Osteocyte (in vitro differentiated cells): ENCODE measurements at regions not wholly inside any gene's neighbourhood (a gene's known extent, or its start where the extent isn't known, plus 50 kb on each side); places are given as distances from the start of the nearest gene placed in this dataset.

ENCODE experiments used
- DNase-seq: peaks from one replicate; pipeline ENCODE4 v3.0.0; 2021; ENCODE audit warnings: mixed read lengths; ENCODE audit not compliant: unreplicated experiment; ENCODE audit errors: extremely low spot score
- H3K27ac Mint-ChIP-seq: one replicate; pipeline ENCODE4 v1.8.0; 2021; ENCODE audit warnings: mild to moderate bottlenecking, mixed read lengths; ENCODE audit not compliant: unreplicated experiment
- H3K27me3 Mint-ChIP-seq: one replicate; pipeline ENCODE4 v1.8.0; 2021; ENCODE audit warnings: mixed read lengths; ENCODE audit not compliant: unreplicated experiment
- H3K36me3 Mint-ChIP-seq: one replicate; pipeline ENCODE4 v1.8.0; 2021; ENCODE audit warnings: mixed read lengths; ENCODE audit not compliant: unreplicated experiment
- H3K4me1 Mint-ChIP-seq: one replicate; pipeline ENCODE4 v1.8.0; 2021; ENCODE audit warnings: mixed read lengths; ENCODE audit not compliant: unreplicated experiment
- H3K4me3 Mint-ChIP-seq: one replicate; pipeline ENCODE4 v1.8.0; 2021; ENCODE audit warnings: mild to moderate bottlenecking, moderate library complexity, mixed read lengths; ENCODE audit not compliant: unreplicated experiment
- H3K9me3 Mint-ChIP-seq: one replicate; pipeline ENCODE4 v1.8.0; 2021; ENCODE audit warnings: mixed read lengths; ENCODE audit not compliant: unreplicated experiment
- CTCF ChIP-seq: fragments of 200-600 bp; sonication (generic); IDR thresholded peaks from 2 replicates; pipeline ENCODE4 v1.5.0; 2021; ENCODE audit warnings: antibody characterized with exemption, mild to moderate bottlenecking, moderate library complexity

DNA sequence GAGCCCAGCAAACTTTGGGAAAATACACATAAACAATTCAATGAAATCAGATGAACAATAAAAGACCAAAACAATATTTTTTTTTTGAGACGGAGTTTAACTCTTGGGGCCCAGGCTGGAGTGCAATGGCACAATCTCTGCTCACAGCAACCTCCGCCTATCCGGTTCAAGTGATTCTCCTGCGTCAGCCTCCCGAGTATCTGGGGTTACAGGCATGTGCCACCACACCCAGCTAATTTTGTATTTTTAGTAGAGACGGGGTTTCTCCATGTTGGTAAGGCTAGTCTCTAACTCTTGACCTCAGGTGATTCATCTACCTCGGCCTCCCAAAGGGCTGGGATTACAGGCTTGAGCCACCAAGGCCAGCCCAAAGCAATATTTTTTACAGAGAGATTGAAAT is 1588.5 kb downstream of the BRINP3 start:
- no peak for TF ChIP-seq CTCF
- DNase-seq, result no peak
- no peaks in the 10 kb centered on the region for H3K4me1 Mint-ChIP-seq
- peaks cover 3% of the 10 kb centered on the region for H3K27me3 Mint-ChIP-seq
- no peak overlapping the region for H3K27ac Mint-ChIP-seq
- H3K9me3 Mint-ChIP-seq, result no peaks in the 10 kb centered on the region
- H3K36me3 Mint-ChIP-seq, result no peaks in the 10 kb centered on the region
- no peak overlapping the region for H3K4me3 Mint-ChIP-seq

- TF ChIP-seq CTCF, result no peak
- Mint-ChIP-seq H3K27ac (no peak overlapping the region), H3K4me1 (no peaks in the 10 kb centered on the region), H3K9me3 (peaks cover 1% of the 10 kb centered on the region), H3K27me3 (peaks cover 3% of the 10 kb centered on the region), H3K4me3 (no peak overlapping the region), H3K36me3 (no peaks in the 10 kb centered on the region)
- DNase-seq, result no peak
Measured at GRCh38 chr1:188891958-188892357, 1585.7 kb downstream of the BRINP3 start.

GRCh38 chr1:188895611-188896010 is 1582.1 kb downstream of the BRINP3 start:
- TF ChIP-seq CTCF, result no peak
- Mint-ChIP-seq H3K4me3 (no peak overlapping the region), H3K27ac (no peak overlapping the region), H3K27me3 (peaks cover 3% of the 10 kb centered on the region), H3K36me3 (no peaks in the 10 kb centered on the region), H3K4me1 (no peaks in the 10 kb centered on the region), H3K9me3 (peaks cover 5% of the 10 kb centered on the region)
- DNase-seq, result no peak

- no peak for TF ChIP-seq CTCF
- no peaks in the 10 kb centered on the region for H3K27me3 Mint-ChIP-seq
Measured at GRCh38 chr1:188903241-188903640, 1574.4 kb downstream of the BRINP3 start.

GRCh38 chr1:188904201-188904600 is 1573.5 kb downstream of the BRINP3 start:
- H3K4me1 Mint-ChIP-seq, result no peaks in the 10 kb centered on the region
- no peak overlapping the region for H3K4me3 Mint-ChIP-seq
- no peak for DNase-seq
- TF ChIP-seq CTCF, result no peak
- no peaks in the 10 kb centered on the region for H3K36me3 Mint-ChIP-seq
- H3K9me3 Mint-ChIP-seq, result no peaks in the 10 kb centered on the region
- H3K27ac Mint-ChIP-seq, result no peak overlapping the region
- no peaks in the 10 kb centered on the region for H3K27me3 Mint-ChIP-seq

More at GRCh38 chr1:188903241-188903640, 1574.4 kb downstream of the BRINP3 start:
- Mint-ChIP-seq H3K9me3 (no peaks in the 10 kb centered on the region), H3K36me3 (no peaks in the 10 kb centered on the region), H3K4me1 (no peaks in the 10 kb centered on the region), H3K4me3 (no peak overlapping the region), H3K27ac (no peak overlapping the region)
- no peak for DNase-seq
